ENCODE measurements at regions not wholly inside any gene's neighbourhood (a gene's known extent, or its start where the extent isn't known, plus 50 kb on each side); places are given as distances from the start of the nearest gene placed in this dataset.

DNA sequence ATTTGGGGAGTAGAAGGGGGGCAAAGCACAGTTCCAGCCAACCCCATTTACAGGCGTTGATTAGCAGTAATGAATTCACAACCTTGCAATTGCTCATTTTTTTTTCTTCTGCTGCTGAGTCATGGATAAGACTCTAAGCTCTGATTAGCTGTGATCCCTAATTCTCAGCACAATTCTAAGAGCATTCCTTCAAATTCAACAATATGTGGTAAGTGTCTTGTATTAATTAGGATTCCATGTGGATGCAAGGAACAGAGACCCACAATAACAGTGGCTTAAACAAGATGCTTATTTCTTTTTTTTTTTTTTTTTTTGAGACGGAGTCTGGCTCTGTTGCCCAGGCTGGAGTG lies 133.4 kb downstream of the PALM2AKAP2 start:
- DNase-seq (ENCODE audit: low read depth) = no peak

DNA sequence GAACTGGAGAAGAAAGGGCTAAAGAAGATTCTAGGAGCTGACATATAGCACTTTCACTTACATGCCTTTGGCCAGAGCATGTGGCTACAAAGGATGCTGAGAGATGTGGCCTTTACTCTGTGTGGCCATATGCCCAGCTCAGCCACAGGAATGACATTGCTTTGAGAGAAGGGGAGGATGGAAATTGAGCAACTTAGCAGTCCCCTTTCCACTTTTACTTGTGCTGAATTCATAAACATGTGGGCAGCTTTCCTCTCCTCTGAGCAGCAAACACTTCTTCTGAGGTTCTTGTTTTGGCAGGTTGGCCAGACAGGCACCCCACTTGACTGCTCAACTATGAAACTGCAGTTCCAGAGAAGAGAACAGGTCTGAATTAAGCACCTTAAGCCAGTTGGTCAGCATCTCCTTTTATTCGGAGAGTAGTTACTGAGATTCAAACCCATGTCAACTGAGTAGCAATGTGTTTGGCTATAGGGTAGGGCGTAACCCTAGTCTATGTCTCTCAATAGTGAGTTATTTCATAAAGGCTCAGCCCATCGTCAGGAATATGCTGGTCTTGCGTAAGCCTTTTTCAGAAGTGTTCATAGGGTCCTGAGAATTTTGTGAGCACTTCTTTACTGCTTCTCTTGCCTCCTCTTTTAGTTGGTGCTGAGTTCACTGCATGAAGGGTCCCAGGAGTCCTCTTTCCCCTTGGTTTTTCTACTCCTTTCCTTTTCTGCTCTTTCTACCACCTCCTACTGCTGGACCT lies 134.5 kb downstream of the PALM2AKAP2 start:
- peak; percentile 80 for DNase-seq (ENCODE audit: low read depth)

DNA sequence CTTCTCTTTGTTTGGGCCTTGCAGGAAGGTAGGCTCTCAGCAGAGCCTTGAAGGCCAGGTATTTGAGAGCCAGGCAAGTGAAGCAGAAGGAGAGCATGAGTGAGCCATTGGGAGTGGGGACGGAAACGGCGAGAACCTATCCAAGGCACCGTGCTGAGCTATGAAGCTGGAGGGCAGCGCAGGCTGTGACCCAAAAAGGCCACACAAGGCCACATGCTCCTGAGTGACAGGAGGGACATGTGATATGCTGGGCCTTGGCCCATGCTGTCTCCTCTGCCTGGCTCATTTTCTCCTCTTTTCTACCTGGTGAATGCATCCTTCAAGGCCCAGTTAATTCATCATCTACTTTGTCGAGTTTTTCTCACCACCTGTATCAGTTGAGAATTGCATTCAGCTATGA lies 136.3 kb downstream of the PALM2AKAP2 start:
- no peak for DNase-seq (ENCODE audit: low read depth)

DNA sequence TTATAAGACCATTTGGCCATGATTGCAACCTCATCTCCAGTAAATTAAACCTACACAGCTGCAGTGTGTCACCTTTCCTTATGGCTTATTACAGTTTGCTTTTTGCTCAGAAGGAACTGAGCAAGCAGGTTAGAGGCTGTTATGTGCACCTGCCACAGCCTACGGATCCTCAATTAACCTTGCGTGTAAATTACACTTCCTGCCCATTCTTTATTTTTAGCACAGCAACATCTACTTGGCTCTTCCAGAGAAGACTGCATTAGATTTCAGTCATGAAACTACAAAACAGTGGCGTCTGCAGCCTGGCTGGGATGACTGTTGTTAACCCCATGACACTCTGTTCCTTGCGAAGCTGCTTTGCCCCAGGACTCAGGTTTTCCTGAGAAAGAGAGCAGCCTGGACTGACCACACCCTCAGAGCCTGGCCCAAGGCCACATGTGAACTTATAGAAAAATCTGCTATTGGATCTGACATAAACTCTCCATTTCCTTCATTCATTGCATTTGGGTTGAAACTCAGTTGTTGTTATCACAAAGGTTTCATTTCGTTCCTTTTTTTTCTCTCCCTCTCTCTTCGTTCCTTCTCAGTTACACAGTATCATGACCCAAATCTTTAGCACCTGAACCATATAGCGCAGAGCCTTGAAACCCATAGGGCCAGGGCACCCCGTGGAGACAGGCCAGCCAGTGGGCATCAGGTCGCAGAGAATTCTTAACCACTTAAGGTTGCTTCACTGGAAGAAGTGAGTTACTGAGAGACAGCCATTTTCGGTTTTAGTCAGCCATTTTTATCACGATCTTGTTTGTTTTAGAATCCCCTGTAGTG lies 138.6 kb downstream of the PALM2AKAP2 start:
- no peak for DNase-seq (ENCODE audit: low read depth)

DNA sequence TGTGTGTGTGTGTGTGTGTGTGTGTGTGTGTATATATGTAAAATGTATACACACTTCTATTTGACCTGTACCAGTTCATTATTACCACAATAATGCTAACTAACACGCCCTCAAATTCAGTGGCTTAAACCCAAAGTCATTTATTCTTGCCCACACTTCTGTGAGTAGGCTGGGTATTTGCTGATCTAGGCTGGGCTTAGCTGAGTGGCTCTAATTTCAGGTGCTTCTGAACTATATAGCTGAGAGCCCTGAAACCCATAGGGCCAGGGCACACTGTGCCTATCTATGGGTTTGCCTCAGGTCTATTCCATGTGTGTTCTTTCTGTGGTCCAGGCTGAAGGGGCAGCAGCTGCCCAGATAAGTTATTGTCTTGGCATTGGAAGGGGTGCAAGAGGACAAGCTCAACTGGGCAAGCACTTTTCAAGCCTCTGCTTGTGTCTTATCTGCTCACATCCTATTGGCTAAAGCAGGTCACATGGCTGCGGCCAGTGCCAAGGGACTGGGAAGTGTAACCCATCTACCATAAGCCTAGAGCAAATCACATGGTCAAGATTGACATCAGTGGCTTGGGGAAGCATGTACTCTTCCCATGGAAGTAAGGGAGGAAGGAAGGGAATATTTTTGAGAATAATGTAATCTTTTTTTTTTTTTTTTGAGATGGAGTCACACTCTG lies 139.9 kb downstream of the PALM2AKAP2 start:
- no peak for DNase-seq (ENCODE audit: low read depth)

DNA sequence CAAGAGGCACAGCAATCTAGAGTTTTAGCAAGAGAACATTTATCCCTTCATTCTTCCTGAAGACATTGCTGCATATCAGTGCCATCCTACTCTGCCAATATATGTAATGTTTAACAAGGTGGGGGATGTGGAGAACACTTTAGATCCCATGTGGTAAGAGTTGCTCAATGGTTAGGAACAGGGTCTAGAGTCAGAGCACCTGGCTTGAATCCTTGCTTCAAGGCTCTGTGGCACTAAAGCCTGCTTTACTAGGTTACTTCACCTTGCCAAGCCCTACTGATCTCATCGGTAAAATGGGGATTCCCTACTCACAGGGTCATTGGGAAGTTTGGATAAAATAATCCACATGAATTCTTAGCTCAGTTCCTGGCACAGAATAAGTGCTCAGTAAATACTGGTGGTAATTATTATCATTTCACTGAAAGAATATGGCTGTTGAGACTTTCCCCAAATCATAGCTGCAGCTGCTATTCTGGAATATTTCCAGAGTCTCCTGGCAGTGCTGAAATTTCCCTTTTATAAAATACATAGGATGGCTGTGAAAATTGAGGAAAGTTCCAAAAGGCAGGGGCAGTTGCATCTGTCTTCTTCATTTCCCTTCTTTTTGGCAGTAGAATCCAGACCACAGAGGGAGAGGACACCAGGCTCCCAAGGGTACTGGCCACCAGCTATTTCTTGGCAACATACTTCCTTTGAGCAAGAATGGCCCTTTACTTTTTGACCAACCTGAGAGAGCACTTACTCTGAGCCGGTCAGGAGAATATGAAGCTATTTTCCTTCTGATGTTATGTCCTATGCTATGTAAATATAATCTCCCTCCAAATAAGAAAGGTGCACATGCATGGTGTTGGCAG lies 142.8 kb downstream of the PALM2AKAP2 start:
- DNase-seq (ENCODE audit: low read depth) = no peak

DNA sequence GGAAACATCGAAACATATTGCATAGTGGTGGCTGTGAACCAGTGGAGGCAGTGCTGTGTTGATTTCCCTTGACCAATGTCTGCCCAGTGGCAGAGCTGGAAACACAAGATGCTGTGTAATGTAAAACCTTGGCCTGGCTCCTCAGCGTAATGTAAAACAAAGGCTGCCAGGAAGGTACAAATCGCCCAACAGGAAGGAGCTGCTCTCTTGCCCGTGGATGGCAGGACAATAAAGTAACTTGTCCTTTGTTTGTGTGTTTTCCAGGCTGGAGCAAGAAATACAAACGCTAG lies 143.4 kb downstream of the PALM2AKAP2 start:
- no peak for DNase-seq (ENCODE audit: low read depth)

DNA sequence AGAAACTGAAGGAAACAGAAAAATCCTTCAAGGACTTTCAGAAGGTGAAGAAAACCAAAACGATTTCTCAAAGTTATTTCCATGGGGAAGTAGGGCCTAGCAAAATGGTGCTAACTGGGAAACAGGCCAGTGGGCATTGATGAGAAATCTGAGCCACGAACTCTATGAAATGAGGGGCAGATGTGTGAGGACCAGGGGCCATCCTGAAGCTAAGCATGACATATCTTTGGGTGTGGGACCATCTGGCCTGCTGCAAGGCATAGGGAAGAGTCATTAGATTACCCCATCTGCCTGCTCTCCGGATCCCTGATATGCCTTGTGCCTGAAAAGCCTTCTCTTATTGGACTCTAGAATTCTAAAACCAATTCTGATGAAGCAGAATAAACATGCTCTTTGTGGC lies 143.8 kb downstream of the PALM2AKAP2 start:
- DNase-seq (ENCODE audit: low read depth) = no peak

DNA sequence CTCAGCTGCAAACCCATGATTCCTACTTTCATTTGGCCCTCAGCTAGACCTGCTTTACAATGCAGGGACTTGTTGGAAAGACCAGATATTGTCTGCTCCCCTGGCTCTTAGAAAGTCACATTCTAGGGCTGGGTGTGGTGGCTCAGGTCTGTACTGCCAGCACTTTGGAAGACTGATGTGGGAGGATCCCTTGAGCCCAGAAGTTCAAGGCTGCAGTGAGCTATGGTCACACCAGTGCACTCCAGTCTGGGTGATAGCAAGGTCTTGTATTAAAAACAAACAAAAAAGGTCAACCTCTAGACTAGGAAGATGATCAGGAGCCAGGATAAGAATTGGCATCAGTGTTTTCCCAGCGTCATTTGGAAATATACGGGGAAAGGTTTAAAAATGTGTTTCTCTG lies 145.8 kb downstream of the PALM2AKAP2 start:
- DNase-seq (ENCODE audit: low read depth) = no peak

DNA sequence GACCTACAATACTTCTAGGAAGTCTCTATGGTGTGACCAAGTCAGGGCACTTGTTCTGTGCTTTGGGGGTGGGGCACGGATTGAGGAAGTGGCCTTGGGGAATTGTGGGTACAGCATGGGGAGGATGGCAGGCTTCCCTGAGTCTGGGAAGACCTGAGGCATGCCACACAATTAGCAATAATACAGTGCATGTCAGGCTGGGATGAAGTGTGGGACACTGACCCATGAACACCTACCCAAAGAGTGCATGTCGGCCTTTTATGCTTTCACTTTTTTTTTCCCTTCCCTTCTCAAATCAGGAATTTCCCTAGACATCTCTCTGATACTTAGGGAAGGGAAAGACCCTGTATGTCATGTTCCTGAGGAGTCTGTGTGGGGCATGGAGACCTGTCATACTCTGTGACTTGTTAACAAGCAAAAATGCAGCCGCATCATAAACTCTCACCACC lies 146.4 kb downstream of the PALM2AKAP2 start:
- DNase-seq (ENCODE audit: low read depth) = no peak

DNA sequence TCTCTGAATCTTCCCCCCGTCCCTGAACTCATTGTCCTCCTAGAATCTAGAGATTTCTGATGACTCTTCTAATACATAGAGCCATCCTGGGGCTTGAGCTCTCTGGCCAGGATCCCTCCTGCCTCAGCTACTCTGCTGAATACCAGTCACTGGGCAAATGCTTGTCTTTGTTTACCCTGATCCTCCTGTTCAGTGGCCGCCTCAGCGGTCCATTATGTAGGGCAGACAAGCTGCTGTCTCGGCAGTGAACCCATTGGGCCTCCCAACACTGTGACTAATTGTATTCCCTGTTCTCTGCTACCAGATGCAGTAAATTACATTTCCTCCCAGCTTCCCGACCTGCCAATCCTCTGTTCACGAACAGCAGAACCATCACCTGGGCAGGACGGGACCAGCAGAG lies 151.6 kb downstream of the PALM2AKAP2 start:
- no peak for DNase-seq (ENCODE audit: low read depth)

DNA sequence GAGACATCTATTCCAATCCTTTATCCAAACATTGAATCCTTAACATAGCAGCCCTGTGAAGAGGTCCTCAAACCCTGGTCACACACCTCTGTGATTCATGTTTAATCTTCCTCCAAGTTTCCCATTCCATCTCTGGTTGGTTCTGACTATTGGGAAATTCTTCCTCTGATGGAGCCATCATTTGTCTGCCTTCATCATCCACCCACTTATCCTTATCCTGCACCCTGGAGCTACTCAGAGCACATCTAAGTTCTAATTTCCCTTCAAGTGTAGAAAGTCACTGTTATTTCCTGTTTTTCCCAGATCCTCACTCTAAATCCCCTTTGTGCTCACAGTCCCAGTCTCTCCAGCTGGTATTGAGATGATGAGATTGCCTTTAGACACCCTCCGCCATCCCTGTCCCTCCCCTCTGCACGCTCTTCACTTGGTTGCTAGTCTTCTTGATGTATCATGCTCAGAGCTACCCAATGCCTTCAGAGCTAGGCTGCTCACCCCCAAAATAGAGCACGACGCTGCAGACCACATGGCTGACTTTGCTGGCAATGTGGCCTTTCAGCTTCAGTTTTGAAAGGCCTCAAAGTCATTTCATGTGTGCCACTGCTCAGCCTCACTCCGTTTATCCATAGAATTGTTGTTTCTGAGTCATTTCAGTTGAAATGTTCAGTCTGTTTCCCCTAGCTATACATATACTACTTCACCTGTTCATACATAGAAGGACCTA lies 154.3 kb downstream of the PALM2AKAP2 start:
- DNase-seq (ENCODE audit: low read depth) = peak; percentile 21

DNA sequence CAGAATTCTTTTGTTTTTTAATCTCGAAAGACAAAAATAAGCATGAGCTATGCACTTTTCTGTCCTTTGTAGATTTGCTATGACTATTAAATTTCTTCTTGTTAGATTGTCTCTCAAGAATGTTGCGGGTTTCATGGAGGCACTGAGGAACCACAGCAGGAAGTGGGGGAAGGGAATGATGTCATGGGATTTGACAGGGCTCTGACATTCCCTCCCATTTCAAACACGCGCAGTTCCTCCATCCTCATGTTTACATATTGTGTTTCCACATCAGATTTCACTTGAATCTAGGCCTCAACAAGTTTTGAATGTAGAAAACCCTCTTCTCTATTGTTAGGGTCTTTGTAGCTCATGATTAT lies 154.8 kb downstream of the PALM2AKAP2 start:
- DNase-seq (ENCODE audit: low read depth) = peak; percentile 78

DNA sequence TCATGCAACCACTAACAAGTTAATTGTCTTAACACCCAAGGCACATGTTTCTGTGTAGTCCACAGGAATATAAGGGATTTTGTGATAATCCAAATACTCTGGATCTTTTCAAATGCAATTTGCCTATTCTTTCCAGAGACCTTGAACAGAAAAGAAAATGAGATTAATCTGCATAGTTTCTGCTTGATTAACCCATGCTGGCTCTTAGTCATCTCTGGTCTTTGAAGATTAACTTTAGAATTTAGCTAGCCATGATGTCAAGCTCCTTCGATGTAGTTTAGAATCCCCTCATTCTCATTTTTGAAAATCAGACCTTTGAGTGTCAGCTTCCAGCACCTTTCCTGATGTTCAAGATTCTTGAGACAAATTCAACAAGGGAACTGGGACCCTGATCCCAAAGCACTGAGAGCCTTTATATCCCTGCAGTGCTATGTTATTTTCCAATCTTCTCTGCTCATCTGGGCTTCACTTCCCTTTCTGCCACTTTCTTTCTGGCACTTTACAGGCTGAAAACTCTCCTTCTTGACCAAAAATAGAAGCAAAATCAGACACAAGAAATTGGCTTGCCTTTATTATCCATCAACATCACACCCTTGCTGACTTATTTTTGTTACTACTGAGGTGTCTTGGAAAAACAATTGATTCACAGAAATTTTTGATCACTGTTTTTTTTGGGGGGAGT lies 155.5 kb downstream of the PALM2AKAP2 start:
- peak; percentile 52 for DNase-seq (ENCODE audit: low read depth)

DNA sequence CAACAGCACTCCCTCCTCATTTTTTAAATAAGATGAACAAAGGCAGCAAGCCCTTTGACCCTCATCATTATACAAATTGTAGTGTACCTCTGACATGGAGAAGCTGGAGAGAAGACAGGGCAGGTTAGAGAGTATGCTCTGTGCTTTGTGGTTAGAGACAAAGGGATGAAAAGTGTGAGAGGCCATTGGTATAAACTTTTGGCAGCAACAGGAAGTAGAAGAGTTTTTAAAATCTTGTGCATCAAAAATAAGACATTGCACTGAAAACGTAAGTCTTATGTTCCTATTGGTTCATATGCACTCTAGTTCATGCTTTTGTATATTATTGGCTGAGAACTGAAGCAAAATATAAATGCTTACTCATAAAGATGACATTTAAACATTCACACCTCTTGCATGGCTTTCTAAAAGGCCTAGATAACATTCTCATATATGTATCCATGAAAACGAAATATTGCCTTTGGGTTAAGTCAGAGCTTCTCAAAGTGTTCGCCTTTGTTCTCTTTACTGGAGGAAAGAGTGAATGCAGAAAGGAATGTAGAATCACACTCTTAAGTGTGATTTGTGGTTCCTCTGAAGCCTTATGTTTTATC lies 158.0 kb downstream of the PALM2AKAP2 start:
- no peak for DNase-seq (ENCODE audit: low read depth)

DNA sequence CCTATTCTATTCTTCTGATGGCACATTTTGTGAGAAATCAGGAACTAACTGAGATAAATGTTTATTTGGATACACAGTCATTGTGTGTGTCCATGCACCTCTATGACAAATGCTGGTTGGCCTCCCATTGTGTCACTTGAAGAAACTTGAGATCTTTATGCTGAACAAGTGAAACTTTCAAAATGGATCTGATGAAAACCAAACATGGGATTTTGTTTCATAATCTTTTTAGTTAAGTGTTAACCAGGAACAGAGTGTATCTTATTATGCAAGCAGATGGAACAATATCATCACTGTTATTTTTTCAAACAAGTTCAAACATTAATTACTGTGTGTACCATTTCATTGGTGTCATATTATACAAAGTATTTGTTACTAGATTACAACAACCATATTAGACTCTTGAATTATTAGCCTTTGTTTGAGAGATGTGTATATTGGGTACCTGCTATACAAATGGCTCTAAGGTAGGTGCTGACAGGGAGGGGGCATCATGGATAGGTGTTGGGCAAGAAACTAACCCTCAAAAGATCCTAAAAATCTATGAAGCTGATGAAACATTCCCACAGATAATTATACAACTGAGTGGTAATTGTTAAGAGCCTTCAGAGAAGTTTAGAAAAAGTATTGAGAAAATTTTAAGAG lies 159.8 kb downstream of the PALM2AKAP2 start:
- DNase-seq (ENCODE audit: low read depth) = no peak

DNA sequence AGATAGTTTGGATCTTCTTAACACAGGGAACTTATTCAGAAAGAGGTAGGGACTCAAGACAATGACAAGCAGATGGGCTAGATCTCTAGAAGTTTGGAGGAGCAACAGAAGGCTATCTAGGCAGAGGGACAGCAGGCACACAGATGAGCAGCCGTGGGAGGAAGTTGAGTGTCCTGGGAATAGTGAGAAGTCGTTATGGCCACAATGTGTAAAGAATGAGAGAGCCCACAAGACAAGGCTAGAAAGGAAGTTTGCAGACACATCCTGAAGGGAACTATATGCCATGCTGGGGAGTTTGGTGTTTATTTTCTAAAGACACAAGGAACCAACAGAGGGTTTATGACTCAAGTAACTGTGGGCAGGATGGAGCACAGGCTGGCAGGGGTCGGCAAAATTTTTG lies 160.6 kb downstream of the PALM2AKAP2 start:
- no peak for DNase-seq (ENCODE audit: low read depth)

DNA sequence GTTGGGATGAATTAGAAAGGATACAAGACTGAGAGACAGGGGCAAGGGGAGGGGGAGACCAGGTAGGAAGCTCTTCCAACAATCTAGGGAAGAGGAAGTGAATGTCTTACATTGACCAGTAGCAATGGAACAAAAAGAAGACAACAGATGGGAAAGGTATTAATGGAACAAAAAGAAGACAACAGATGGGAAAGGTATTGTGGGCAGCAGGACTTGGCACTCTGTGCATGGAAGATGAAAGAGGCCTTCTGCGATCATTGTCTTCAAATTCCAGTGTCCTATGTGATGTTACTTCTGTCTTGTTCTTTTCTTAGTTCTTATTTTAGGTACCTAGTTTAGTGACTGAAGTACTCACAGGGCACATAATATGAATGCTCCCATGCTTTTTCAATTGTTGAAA lies 161.8 kb downstream of the PALM2AKAP2 start:
- DNase-seq (ENCODE audit: low read depth) = no peak

DNA sequence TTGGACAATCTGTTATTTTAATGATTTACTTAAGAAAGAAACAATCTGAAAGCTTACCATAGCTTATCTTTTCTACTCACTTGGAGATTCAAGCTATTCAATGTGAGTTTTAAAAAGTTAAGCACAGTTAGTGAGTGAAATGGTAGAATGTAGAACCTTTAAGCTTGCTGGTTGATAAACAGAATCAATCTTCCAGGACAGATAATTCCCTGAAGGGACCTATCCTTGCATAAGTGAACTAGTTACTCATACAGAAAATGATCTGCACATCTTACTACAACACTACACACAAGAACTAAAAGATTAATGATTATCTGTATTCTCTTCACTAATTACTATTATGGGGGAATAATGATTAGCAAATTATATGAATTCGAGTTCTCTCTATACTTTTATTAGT lies 165.6 kb downstream of the PALM2AKAP2 start:
- DNase-seq (ENCODE audit: low read depth) = peak; percentile 36

DNA sequence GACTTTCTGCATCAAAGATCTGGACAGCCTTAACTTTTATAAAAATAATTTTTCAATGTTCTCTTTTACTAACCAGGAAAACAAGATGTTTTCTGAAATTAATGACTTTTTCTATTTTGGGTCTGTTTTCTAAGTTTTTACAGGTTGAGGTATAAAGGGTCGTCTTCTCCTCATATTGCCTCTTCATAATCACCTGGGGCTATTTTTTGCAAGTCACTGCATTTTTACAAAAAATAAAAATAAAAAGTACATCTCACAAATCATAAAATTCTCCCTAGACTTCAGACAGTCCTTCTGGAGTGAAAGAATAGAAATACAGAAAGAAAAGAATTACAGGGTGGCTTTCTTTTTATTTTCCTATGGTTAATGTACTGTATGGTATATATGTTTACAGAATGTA lies 168.5 kb downstream of the PALM2AKAP2 start:
- DNase-seq (ENCODE audit: low read depth) = no peak

Data from amniotic epithelial cell (primary cell).